Epidermal melanocyte (primary cell): ENCODE measurements at regions not wholly inside any gene's neighbourhood (a gene's known extent, or its start where the extent isn't known, plus 50 kb on each side); places are given as distances from the start of the nearest gene placed in this dataset.

Experiments
- DNase-seq: peaks from one replicate; pipeline ENCODE4 v3.0.0; 2011; ENCODE audit warnings: low spot score; ENCODE audit not compliant: insufficient read length

DNA sequence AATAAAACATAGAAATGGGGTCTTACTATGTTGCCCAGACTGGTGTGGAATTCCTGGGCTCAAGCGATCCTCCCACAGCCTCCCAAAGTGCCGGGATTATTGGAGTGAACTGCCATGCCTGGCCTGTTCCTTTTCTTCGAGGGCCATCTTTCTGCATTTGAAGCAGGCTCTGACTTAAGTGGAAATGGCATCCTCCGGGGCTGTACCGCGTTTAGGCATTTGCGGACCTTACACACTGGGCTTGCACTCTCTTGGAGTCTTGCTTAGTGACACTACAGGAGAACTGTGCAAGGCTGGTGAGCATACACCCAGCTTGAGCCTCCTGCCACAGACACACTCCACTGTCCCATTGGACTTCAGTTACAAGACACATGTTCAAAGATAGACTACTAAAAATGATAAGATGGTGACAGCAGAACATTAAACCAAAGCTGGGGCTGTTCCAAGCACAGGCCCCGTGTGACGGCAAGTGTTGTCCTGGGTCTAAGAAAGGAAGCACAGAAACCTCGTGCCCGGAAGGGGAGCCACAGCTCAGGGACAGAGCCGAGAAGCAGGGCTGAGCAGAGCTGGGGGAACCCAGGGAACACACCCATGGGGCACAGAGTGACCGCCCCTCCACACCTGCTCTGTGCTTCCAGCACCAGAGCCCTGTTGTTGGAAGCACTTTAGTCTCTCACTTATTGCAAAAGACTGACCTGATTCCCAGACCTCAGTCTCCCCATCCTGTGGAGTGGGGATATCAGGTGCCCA, 59.0 kb upstream of the SHANK2 start:
- DNase-seq, result no peak

DNA sequence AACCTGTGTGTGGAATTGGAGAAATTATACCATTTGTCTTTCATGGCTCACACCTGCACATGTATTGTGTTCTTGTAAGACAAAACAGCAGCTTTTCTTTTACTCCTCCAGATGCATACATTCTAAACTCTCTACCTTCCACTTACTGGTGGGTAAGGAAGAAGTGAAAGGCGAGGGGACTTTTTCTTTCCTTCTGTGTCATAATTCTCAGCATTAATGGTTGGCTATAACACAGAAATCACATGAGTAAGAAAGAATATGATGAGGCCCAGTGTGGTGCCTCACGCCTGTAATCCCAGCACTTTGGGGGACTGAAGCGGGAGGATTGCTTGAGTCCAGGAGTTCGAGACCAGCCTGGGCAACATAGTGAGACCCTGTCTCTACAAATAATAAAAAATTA, 57.8 kb upstream of the SHANK2 start:
- DNase-seq, result no peak

DNA sequence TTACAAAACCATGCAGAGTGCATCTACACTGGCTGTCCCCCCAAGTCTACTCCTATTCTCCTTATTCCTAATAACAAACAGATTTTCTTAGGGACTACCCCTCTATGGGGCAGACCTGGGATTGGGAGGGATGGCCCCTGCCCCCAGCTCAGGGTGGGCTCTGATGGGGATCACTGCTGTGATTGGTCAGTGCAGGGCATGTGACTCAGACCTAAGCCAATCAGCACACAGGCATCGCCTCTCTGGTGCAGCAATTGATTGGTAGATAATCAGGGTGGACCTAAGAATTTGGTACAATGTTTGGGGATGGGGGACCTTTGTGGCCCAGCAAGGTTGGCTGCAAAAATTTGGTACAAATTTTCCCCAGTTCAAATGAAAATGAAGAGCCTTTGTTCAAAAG, 57.2 kb upstream of the SHANK2 start:
- DNase-seq, result no peak

DNA sequence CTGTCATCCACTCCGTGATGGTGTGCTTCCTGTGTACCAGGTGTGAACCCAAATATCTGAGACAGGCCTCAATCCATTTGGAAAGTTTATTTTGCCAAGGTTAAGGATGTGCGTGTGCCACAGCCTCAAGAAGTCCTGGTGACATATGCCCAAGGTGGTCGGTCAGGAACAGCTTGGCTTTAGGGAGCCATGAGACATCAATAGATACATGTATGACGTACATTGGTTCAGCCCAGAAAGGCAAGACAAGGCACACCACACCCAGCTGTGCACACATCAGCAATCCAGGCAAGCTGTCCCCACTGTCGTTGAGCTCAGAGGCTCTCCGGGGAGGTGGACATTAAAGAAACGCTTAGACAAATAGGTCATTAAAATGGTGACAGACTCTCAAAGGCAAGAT, 56.8 kb upstream of the SHANK2 start:
- DNase-seq, result no peak

DNA sequence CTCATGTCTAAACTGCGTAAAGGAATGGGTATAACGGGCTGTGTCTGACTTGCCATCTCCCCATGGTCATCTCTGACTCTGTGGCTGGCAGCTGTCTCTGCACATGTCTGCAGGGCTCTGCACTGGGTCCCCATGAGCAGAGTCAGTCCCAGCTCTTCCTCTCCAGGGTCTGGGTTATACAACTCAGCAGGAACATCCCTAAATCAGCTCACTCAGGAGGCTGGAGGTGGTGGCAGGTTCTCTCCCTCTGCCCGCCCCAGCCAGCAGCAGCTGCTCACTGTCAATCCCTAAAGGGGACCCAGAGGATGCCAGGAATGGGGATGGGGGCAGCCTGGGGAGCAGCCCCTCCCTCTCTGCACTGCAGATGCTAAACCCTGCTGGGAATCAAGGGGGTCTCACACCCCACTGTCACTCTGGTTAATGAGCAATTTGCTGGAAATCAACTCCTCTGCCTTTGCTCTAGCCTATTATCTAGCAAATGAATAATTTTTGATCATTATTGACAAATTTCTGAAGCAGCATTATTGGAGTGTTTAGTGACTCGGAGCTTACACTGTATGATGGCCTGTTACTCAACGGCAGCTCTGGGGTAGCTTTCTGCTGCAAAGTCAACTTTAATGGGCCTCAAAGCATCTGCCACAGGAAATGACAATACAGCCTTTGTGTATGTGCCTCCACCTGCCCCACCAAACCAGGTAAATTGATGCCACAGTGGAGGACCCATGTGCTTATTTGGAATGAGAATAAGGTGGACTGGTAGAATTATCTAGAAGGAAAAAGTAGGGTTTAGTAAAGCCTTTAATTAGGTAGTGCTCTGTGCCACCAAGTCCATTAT, 55.7 kb upstream of the SHANK2 start:
- no peak for DNase-seq

DNA sequence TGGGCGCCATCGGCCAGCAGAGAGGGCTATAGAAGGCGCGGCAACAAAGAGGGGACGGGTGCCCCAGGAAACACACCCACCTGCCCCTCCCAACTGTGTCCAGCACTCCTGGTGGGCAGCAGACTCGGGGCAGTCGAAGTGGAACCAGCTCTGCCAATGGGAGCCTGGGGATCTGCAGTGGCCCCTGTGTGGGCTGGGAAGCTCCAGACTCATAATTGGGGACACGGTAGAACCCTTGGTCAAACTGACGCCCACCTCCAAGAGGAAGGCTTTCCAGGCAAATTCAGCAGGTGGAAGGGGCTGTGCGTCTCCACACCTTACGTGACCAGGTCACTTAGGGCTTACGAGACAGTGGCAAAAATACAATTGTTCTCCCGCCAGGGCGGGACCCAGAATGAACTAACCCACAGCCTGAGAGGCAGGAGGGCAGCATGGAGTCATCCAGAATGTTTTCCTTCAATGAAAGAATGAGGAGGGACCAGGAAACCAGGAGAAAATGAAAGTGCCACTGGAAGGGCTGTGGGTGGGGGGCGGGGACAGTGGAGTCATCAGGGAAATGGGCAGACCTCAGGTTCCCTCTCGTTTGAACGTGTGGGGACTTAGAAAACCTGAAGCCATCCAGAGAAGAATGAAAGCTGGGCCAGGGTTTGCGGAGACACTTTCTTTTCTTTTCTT, 53.2 kb upstream of the SHANK2 start:
- DNase-seq, result no peak

DNA sequence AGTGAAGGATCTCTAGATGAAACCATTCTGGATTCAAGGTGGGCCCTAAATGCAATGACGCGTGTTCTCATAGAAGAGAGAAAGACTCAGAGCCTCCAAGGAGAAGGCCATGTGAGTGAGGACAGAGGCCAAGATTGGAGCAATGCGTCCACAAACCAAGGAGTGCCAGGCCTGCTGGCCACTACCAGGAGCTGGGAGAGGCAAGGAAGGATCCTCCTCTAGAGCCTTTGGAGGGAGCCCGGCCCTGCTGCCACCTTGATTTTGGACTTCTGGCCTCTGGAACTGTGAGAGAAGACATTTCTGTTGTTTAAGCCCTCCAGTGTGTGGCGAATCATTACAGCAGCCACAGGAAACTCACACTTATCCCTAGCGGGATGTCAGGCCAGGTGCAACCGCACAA, 52.7 kb upstream of the SHANK2 start:
- DNase-seq, result no peak

DNA sequence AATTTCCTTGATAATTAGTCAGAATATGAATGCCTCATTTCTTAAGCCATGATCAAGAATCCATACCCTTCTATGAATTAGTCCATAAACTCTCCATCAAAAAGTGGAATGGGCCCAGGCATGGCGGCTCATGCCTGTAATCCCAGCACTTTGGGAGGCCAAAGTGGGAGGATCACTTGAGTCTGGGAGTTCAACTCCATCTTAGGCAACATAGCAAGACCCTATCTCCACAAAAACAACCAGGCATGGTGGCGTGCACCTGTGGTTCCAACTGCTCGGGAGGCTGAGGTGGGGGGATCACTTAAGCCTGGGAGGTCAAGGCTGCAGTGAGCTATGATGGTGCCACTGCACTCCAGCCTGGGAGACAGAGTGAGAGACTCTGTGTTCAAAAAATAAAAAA, 52.1 kb upstream of the SHANK2 start:
- DNase-seq, result no peak

DNA sequence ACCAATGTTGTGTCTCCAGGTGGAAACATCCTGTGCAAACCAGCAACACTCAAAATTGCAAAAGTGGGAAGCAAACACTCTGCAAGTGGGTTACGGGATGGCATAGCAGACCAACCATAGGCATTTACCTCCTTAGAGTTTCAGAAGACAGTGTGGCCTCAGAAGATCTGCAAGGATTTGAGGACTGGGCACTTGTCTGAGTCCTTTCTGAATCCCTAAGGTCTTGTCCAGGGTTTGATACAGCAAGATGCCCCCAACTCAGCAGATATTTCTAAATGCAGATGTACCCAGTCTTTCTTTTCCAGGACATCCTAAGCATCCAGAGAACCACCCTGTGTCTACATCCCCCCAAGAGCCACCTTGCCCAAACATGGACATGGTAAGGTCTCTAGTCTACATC, 51.7 kb upstream of the SHANK2 start:
- DNase-seq, result no peak

DNA sequence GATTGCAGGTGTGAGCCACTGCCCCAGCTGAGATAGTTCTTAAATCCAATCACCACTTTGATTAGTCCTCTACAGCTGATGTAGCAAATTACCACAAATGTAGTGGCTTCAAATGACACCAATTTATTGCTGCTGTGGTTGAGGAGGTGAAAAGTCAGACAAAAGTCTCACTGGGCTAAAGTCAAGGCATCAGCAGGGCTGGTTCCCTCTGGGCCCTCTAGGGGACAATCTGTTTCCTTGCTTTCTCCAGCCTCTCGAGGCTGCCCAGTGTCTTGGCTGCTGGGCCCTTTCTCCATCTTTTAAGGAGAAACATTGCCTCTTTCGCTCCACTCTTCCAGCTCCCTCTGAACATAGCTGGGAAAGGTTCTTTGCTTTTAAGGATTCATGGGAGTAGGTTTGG, 50.5 kb upstream of the SHANK2 start:
- DNase-seq, result no peak

DNA sequence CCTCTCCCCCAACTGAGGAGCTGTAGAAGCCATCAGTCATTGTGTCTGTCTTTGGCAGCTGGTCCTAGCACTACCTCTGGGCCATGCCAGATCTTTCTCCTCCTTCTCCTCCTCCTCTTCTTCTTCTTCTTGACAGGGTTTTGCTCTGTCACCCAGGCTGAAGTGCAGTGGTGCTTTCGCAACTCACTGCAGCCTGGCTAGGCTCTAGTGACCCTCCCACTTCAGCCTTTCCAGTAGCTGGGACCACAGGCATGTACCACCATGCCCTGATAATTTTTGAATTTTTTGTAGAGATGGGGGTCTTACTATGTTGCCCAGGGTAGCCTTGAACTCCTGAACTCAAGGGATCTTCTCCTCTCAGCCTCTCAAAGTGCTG, 50.1 kb upstream of the SHANK2 start:
- no peak for DNase-seq
